22Rv1 (cell line): ENCODE measurements at regions not wholly inside any gene's neighbourhood (a gene's known extent, or its start where the extent isn't known, plus 50 kb on each side); places are given as distances from the start of the nearest gene placed in this dataset.

Experiments
- H3K27ac ChIP-seq: fragments of 450-650 bp; 2 replicates; pipeline ENCODE4 v1.5.1; 2017
- ZFX ChIP-seq: fragments of 450-650 bp; IDR thresholded peaks from 2 replicates; pipeline ENCODE4 v1.6.1; 2017; ENCODE audit warnings: antibody characterized with exemption, borderline replicate concordance
- TF ChIP-seq, protein P1 (sequence below): fragments of 450-650 bp; IDR thresholded peaks from 2 replicates; pipeline ENCODE4 v1.5.1; 2017; ENCODE audit warnings: mild to moderate bottlenecking

DNA sequence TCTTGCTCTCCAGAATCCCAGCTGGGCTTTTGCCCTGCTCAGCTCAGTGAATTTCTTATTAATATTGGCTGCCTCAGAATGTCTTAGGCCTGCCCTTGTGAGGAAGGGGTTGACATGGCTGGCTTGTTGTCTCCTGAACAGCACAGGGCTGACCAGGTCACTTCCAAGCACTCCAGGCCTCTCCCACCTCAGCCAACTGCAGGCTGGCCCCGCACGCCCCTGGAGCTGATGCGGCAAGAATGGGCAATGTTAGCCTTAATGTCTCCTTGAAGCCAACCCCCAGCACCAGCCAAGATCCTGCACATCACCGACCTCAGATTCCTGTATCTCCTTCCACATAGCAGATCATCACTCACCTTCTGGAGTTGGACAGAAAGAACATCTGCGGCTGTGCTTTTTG is 598.6 kb downstream of the AJAP1 start:
- TF ChIP-seq, protein P1, sequence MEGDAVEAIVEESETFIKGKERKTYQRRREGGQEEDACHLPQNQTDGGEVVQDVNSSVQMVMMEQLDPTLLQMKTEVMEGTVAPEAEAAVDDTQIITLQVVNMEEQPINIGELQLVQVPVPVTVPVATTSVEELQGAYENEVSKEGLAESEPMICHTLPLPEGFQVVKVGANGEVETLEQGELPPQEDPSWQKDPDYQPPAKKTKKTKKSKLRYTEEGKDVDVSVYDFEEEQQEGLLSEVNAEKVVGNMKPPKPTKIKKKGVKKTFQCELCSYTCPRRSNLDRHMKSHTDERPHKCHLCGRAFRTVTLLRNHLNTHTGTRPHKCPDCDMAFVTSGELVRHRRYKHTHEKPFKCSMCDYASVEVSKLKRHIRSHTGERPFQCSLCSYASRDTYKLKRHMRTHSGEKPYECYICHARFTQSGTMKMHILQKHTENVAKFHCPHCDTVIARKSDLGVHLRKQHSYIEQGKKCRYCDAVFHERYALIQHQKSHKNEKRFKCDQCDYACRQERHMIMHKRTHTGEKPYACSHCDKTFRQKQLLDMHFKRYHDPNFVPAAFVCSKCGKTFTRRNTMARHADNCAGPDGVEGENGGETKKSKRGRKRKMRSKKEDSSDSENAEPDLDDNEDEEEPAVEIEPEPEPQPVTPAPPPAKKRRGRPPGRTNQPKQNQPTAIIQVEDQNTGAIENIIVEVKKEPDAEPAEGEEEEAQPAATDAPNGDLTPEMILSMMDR: no peak
- no peak for TF ChIP-seq ZFX
- H3K27ac ChIP-seq: no peak overlapping the region

- TF ChIP-seq, protein P1: no peak
- TF ChIP-seq ZFX: no peak
- no peak overlapping the region for H3K27ac ChIP-seq
Measured at GRCh38 chr1:5250336-5250735, 595.9 kb downstream of the AJAP1 start.

- no peak for TF ChIP-seq ZFX
- TF ChIP-seq, protein P1: no peak
- H3K27ac ChIP-seq: no peak overlapping the region
Measured at GRCh38 chr1:5245348-5245747, 590.9 kb downstream of the AJAP1 start.

- TF ChIP-seq, protein P1: no peak
- no peak for TF ChIP-seq ZFX
- H3K27ac ChIP-seq: no peak overlapping the region
Measured at GRCh38 chr1:5244631-5245285, 590.3 kb downstream of the AJAP1 start.

- no peak for TF ChIP-seq ZFX
- TF ChIP-seq, protein P1: no peak
- H3K27ac ChIP-seq: no peak overlapping the region
Measured at GRCh38 chr1:5242850-5243249, 588.4 kb downstream of the AJAP1 start.

DNA sequence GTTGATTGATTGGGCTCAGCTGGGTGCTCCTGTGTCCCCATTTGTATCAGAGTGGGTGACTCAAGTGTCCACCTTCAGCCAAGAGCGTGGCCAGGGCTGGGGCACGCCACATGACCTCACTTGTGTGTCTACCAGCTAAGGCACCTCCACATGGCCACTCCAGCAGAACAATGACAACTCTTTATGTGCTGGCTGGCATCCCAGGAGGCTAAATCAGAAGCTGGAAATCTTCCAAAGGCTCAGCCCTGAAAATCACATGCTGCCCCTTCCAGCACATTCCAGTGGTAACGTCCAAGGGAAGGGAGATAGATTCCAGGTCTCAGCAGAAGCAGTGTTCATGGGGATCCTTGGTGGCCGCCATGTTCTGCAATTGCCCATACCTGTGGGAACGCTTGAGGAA is 585.5 kb downstream of the AJAP1 start:
- no peak overlapping the region for H3K27ac ChIP-seq
- TF ChIP-seq, protein P1: no peak
- TF ChIP-seq ZFX: no peak

- TF ChIP-seq, protein P1: no peak
- no peak for TF ChIP-seq ZFX
- no peak overlapping the region for H3K27ac ChIP-seq
Measured at GRCh38 chr1:5238351-5239130, 584.1 kb downstream of the AJAP1 start.
